MM.1S (cell line): ENCODE measurements at regions not wholly inside any gene's neighbourhood (a gene's known extent, or its start where the extent isn't known, plus 50 kb on each side); places are given as distances from the start of the nearest gene placed in this dataset.

Experiments
- DNase-seq: peaks from one replicate; pipeline ENCODE4 v3.0.0-alpha.2; 2015
- H2AFZ ChIP-seq: fragments of 300-600 bp; sonication (generic); 2 replicates; pipeline ENCODE4 v1.6.0; 2016; ENCODE audit warnings: antibody characterized with exemption, low read length
- H3F3A ChIP-seq: fragments of 300-600 bp; sonication (generic); 2 replicates; pipeline ENCODE4 v1.6.1; 2016; ENCODE audit warnings: mild to moderate bottlenecking, antibody characterized with exemption, low read length, moderate library complexity, mixed read lengths; ENCODE audit not compliant: insufficient read depth
- H3K27ac ChIP-seq: fragments of 300-600 bp; sonication (generic); 2 replicates; pipeline ENCODE4 v1.5.1; 2016; ENCODE audit warnings: mild to moderate bottlenecking, low read length
- H3K27me3 ChIP-seq: fragments of 300-600 bp; sonication (generic); replicated peaks from 2 replicates; pipeline ENCODE4 v1.6.0; 2016; ENCODE audit warnings: low read length; ENCODE audit not compliant: insufficient read depth
- H3K36me3 ChIP-seq: fragments of 300-600 bp; sonication (generic); replicated peaks from 2 replicates; pipeline ENCODE4 v1.6.1; 2016; ENCODE audit warnings: mild to moderate bottlenecking, low read length, mixed read lengths; ENCODE audit not compliant: insufficient read depth
- H3K4me1 ChIP-seq: fragments of 300-600 bp; sonication (generic); 2 replicates; pipeline ENCODE4 v1.6.1; 2016; ENCODE audit warnings: low read length, mixed read lengths
- H3K4me2 ChIP-seq: fragments of 300-600 bp; sonication (generic); 2 replicates; pipeline ENCODE4 v1.6.0; 2016; ENCODE audit warnings: low read depth, low read length
- H3K4me3 ChIP-seq: fragments of 300-600 bp; sonication (generic); 2 replicates; pipeline ENCODE4 v1.5.1; 2016; ENCODE audit warnings: low read length, mixed read lengths
- H3K79me2 ChIP-seq: fragments of 300-600 bp; sonication (generic); 2 replicates; pipeline ENCODE4 v1.6.1; 2016; ENCODE audit warnings: mixed run types, low read length, mixed read lengths
- H3K9ac ChIP-seq: fragments of 300-600 bp; sonication (generic); 2 replicates; pipeline ENCODE4 v1.6.1; 2016; ENCODE audit warnings: low read length, mixed read lengths
- H3K9me2 ChIP-seq: fragments of 300-600 bp; sonication (generic); replicated peaks from 2 replicates; pipeline ENCODE4 v1.6.1; 2016; ENCODE audit warnings: mild to moderate bottlenecking, low read length, mixed read lengths; ENCODE audit not compliant: insufficient read depth
- H3K9me3 ChIP-seq: fragments of 300-600 bp; sonication (generic); replicated peaks from 2 replicates; pipeline ENCODE4 v1.6.1; 2016; ENCODE audit warnings: mild to moderate bottlenecking, low read length, mixed read lengths; ENCODE audit not compliant: insufficient read depth
- H4K20me1 ChIP-seq: fragments of 300-600 bp; sonication (generic); 2 replicates; pipeline ENCODE4 v1.6.1; 2016; ENCODE audit warnings: mild to moderate bottlenecking, low read length, moderate library complexity, mixed read lengths; ENCODE audit not compliant: insufficient read depth
- EZH2 ChIP-seq: fragments of 300-600 bp; sonication (generic); optimal IDR thresholded peaks from 2 replicates; pipeline ENCODE3; 2017; ENCODE audit warnings: low read depth, mild to moderate bottlenecking, antibody characterized with exemption, low read length, mixed read lengths
- EZH2phosphoT487 ChIP-seq: fragments of 300-600 bp; sonication (generic); IDR thresholded peaks from 2 replicates; pipeline ENCODE4 v1.6.1; 2018; ENCODE audit warnings: antibody characterized with exemption, low read length
- TF ChIP-seq, protein P1 (sequence below): fragments of 300-600 bp; sonication (generic); IDR thresholded peaks from 2 replicates; pipeline ENCODE4 v1.5.1; 2016; ENCODE audit warnings: antibody characterized with exemption, low read length, mixed read lengths

DNA sequence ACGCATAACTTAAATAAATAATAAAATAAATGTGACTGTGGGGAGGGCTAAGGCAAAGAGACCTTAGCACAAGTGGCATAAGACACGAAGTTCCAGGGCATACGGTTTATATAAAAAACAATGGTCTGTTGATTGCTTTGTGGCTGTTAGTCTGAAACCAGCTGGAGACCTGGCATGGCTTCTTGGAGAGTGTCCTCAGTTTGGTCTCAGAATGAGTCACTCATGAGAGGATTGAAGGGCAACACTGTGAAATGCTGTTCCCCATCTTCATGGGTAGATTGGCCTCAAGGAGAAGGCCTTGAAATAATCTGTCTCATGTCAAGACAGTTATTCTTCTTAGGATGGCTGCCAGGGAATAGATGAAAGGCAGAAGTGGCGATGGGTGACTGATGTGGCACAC, 62.2 kb downstream of the SOX2 start:
- Histone ChIP-seq H3K9ac (no peak overlapping the region), H3K4me3 (no peak overlapping the region), H3K27ac (no peak overlapping the region), H3K36me3 (no peaks in the 10 kb centered on the region), H3K9me3 (no peaks in the 10 kb centered on the region), H3K4me2 (no peak overlapping the region), H3K79me2 (no peaks in the 10 kb centered on the region), H3K27me3 (no peaks in the 10 kb centered on the region), H2AFZ (no peak overlapping the region), H3K4me1 (no peaks in the 10 kb centered on the region), H3F3A (no peaks in the 10 kb centered on the region), H3K9me2 (no peaks in the 10 kb centered on the region), H4K20me1 (no peaks in the 10 kb centered on the region)
- DNase-seq: no peak
- TF ChIP-seq, protein P1, sequence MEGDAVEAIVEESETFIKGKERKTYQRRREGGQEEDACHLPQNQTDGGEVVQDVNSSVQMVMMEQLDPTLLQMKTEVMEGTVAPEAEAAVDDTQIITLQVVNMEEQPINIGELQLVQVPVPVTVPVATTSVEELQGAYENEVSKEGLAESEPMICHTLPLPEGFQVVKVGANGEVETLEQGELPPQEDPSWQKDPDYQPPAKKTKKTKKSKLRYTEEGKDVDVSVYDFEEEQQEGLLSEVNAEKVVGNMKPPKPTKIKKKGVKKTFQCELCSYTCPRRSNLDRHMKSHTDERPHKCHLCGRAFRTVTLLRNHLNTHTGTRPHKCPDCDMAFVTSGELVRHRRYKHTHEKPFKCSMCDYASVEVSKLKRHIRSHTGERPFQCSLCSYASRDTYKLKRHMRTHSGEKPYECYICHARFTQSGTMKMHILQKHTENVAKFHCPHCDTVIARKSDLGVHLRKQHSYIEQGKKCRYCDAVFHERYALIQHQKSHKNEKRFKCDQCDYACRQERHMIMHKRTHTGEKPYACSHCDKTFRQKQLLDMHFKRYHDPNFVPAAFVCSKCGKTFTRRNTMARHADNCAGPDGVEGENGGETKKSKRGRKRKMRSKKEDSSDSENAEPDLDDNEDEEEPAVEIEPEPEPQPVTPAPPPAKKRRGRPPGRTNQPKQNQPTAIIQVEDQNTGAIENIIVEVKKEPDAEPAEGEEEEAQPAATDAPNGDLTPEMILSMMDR: no peak
- TF ChIP-seq EZH2phosphoT487: no peak
- TF ChIP-seq EZH2: no peak

DNA sequence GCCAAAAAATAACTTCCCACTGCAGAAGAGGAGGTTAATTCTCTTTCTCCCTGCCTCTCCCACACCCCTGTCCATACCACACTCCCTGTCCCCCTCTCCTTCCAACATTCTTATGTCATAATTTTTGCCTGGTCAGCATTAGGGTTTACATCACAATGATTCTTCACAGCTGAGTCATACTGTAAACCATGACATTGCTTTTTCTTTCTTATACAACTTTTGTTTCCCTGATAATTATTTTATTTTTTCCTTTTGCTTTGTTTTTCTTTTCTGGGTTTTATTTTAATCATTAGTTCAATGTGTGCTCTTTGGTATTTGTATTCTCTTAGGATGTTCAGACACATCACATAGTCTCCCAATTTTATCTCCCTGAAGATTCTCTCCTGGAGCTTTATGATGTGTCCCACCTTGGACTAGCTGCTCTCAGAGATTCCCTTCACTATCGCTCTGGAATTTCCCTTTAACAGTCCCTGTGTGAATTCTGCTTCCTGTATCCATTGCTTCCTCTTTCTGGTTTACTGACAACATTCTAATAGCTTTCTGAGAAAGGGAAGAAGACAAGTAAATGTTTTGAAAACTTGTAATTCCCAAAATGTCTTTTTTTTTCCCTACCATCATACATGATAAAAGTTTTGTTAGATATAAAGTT, 70.7 kb downstream of the SOX2 start:
- no peak overlapping the region for H3K9ac ChIP-seq
- H4K20me1 ChIP-seq: no peaks in the 10 kb centered on the region
- no peaks in the 10 kb centered on the region for H3K9me3 ChIP-seq
- DNase-seq: no peak
- no peak overlapping the region for H3K4me3 ChIP-seq
- no peaks in the 10 kb centered on the region for H3F3A ChIP-seq
- no peak overlapping the region for H3K4me2 ChIP-seq
- no peaks in the 10 kb centered on the region for H3K4me1 ChIP-seq
- H3K27ac ChIP-seq: no peak overlapping the region
- H3K36me3 ChIP-seq: no peaks in the 10 kb centered on the region
- TF ChIP-seq, protein P1: no peak
- TF ChIP-seq EZH2phosphoT487: no peak
- TF ChIP-seq EZH2: no peak
- no peaks in the 10 kb centered on the region for H3K9me2 ChIP-seq
- no peaks in the 10 kb centered on the region for H3K27me3 ChIP-seq
- no peaks in the 10 kb centered on the region for H3K79me2 ChIP-seq
- H2AFZ ChIP-seq: no peak overlapping the region

DNA sequence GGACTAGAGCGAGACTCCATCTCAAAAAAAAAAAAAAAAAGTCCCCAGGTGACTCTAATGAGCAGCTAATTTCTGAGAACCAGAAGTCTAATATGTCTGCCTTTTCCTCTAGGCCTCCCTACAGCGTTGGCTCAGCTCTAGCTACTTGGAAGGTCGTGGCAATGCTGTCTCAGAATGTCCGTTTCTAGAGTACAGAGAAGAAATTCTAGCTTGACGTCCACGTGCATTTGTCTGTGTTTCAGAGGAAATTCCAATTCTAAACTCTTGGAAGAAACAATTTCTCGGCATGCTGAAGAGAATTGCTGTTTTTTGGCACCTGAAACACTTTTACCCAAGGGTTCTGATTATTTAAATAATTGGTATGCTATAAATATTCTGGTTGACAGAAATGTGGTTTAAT, 78.8 kb downstream of the SOX2 start:
- H3K9ac ChIP-seq: no peak overlapping the region
- no peaks in the 10 kb centered on the region for H3K9me2 ChIP-seq
- no peaks in the 10 kb centered on the region for H3K27me3 ChIP-seq
- H3F3A ChIP-seq: no peaks in the 10 kb centered on the region
- no peaks in the 10 kb centered on the region for H3K4me1 ChIP-seq
- no peaks in the 10 kb centered on the region for H3K36me3 ChIP-seq
- no peaks in the 10 kb centered on the region for H3K79me2 ChIP-seq
- no peak overlapping the region for H3K4me2 ChIP-seq
- H3K4me3 ChIP-seq: no peak overlapping the region
- H2AFZ ChIP-seq: no peak overlapping the region
- DNase-seq: no peak
- H3K27ac ChIP-seq: no peak overlapping the region
- H3K9me3 ChIP-seq: no peaks in the 10 kb centered on the region
- TF ChIP-seq EZH2 (no peak), EZH2phosphoT487 (no peak)
- TF ChIP-seq, protein P1: no peak
- no peaks in the 10 kb centered on the region for H4K20me1 ChIP-seq
